ENCODE measurements at regions not wholly inside any gene's neighbourhood (a gene's known extent, or its start where the extent isn't known, plus 50 kb on each side); places are given as distances from the start of the nearest gene placed in this dataset.
A peak's percentile ranks its signal among the peaks of the same experiment; 100 is the strongest.
"Not testable (repeated sequence)": the region's sequence is repeated elsewhere in the genome, so short reads cannot be mapped to it uniquely, and the experiment has no call there.

GRCh38 chr5:115691814-115692213 is 66.0 kb upstream of the TMED7 start:
- not testable (repeated sequence) for DNase-seq (ENCODE audit: low read depth)

GRCh38 chr5:115686738-115687074 is 60.9 kb upstream of the TMED7 start:
- peak; percentile 9 for DNase-seq (ENCODE audit: low read depth)

- DNase-seq (ENCODE audit: low read depth): peak; percentile 3
These were observed 60.4 kb upstream of the TMED7 start for GRCh38 chr5:115686051-115686737.

DNA sequence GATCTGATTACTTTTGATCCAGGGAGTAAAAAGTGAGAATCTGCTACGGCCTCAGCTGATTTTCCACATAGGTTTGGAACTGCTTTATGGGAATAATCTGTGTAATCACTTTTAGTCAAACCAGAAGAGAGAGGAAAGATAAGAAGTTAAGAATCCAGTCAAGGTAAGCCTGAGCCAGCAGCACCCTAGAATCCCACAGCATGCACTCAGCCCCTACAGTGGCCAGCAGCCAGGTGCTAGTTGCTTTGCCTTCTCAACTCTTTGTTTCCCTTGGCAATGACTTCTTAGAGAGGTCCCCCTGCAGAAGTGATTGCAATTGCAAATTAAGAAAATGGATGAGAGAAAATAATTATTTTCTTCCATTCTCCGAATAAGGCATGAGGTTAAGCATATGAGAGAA is 59.7 kb upstream of the TMED7 start:
- DNase-seq (ENCODE audit: low read depth): no peak

- no peak for DNase-seq (ENCODE audit: low read depth)
These were observed 58.7 kb upstream of the TMED7 start for GRCh38 chr5:115684513-115685037.

DNA sequence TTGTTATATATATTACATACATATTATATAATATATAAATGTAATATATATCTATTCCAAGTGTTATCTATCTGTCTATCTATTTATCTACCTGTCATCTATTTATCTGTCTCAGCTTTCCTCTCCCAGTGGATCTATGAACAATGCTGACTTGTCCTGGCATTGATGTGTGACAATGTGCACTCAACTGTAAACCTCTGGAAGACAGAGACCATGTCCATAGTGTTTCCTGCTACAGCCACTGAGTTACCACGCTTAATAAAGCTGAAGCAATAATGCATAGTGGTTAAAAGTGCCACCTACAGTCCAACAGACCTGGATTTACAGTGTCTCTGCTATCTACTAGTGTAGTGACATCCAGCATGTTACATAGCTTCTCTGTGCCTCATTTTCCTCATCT is 57.2 kb upstream of the TMED7 start:
- DNase-seq (ENCODE audit: low read depth): peak; percentile 5
